A549 (cell line): ENCODE measurements at regions not wholly inside any gene's neighbourhood (a gene's known extent, or its start where the extent isn't known, plus 50 kb on each side); places are given as distances from the start of the nearest gene placed in this dataset.

Experiments
- ATAC-seq, 2 experiments: fragments of 200-7000 bp in 1 of 2; fragments of >200 bp in 1 of 2; cut with Nextera tagmentation in 1 of 2; cut with Tn5 transposase in 1 of 2; 3 replicates each; pipeline versions ENCODE4 v1.8.0 to v1.9.1; 2018 to 2020; ENCODE audit warnings: mild to moderate bottlenecking in 1 of 2, moderate library complexity in 1 of 2
- CTCF ChIA-PET: fragments of 300-600 bp; sonication (Branson Sonifier 250); formaldehyde crosslinking; extraction: SDS; loops from one replicate; lab custom pipeline; 2021; ENCODE audit warnings: antibody characterized with exemption, inconsistent platforms; lab: Yijun Ruan, JAX
- POLR2A ChIA-PET: fragments of 350-600 bp; formaldehyde crosslinking; extraction: SDS; loops from one replicate; lab custom pipeline; 2021; ENCODE audit warnings: antibody characterized with exemption, inconsistent platforms; lab: Yijun Ruan, JAX
- DNase-seq, 2 experiments: peaks; one replicate each; pipeline versions ENCODE4 v3.0.0 to v3.0.0-alpha.2; 2011 to 2016; ENCODE audit warnings: low read depth in 1 of 2, low spot score in 1 of 2
- FAIRE-seq: peaks from 2 replicates; lab custom pipeline; 2011; peaks lifted over from hg19 to GRCh38; lab: Jason Lieb, UNC
- H3K27ac ChIP-seq, 2 experiments: fragments of >200 bp; sonication (Bioruptor Twin); formaldehyde crosslinking; 3 replicates each; pipeline ENCODE4 v1.5.1; 2016 to 2017
- H3K4me1 ChIP-seq: fragments of >200 bp; sonication (Bioruptor Twin); formaldehyde crosslinking; 3 replicates; pipeline ENCODE4 v1.6.1; 2016
- H3K4me2 ChIP-seq: fragments of >200 bp; sonication (Bioruptor Twin); formaldehyde crosslinking; 3 replicates; pipeline ENCODE4 v1.6.1; 2016
- H3K4me3 ChIP-seq: fragments of >200 bp; sonication (Bioruptor Twin); formaldehyde crosslinking; 3 replicates; pipeline ENCODE4 v1.5.1; 2016
- H3K9me3 ChIP-seq: fragments of >200 bp; sonication (Bioruptor Twin); formaldehyde crosslinking; 3 replicates; pipeline ENCODE4 v1.6.1; 2016
- BCL3 ChIP-seq: fragments of >200 bp; sonication (Bioruptor Twin); formaldehyde crosslinking; IDR thresholded peaks from 3 replicates; pipeline ENCODE4 v1.6.1; 2016
- CBX2 ChIP-seq: fragments of 200-600 bp; sonication (generic); IDR thresholded peaks from 2 replicates; pipeline ENCODE4 v1.6.1; 2016; ENCODE audit warnings: low read depth, mild to moderate bottlenecking, borderline replicate concordance
- CBX8 ChIP-seq: fragments of 200-600 bp; sonication (generic); IDR thresholded peaks from 2 replicates; pipeline ENCODE4 v1.6.1; 2016
- CEBPB ChIP-seq, 2 experiments: fragments of >200 bp in 1 of 2; sonication (Bioruptor Twin) in 1 of 2; formaldehyde crosslinking in 1 of 2; IDR thresholded peaks; 2 replicates each; pipeline ENCODE4 v1.6.1; 2012 to 2016
- CHD4 ChIP-seq: fragments of 200-600 bp; sonication (generic); IDR thresholded peaks from 2 replicates; pipeline ENCODE4 v1.6.1; 2016; ENCODE audit warnings: antibody characterized with exemption, mild to moderate bottlenecking, borderline replicate concordance
- CTCF ChIP-seq: fragments of >200 bp; sonication (Bioruptor Twin); formaldehyde crosslinking; IDR thresholded peaks from 3 replicates; pipeline ENCODE4 v1.5.1; 2016
- E2F6 ChIP-seq: IDR thresholded peaks from 2 replicates; pipeline ENCODE4 v1.6.1; 2012; ENCODE audit warnings: low read depth, borderline replicate concordance
- FOSL2 ChIP-seq, 2 experiments: fragments of 450-650 bp in 1 of 2; fragments of >200 bp in 1 of 2; sonication (Bioruptor Twin) in 1 of 2; formaldehyde crosslinking; IDR thresholded peaks; 2 replicates each; pipeline versions ENCODE4 v1.5.0 to v1.6.1; 2016 to 2020; ENCODE audit warnings: mild to moderate bottlenecking in 1 of 2, moderate library complexity in 1 of 2
- FOXS1 ChIP-seq: fragments of 250-450 bp; sonication (Bioruptor Pico); IDR thresholded peaks from 2 replicates; pipeline ENCODE4 v1.5.0; 2020; ENCODE audit warnings: mild to moderate bottlenecking, moderate library complexity
- KDM1A ChIP-seq: fragments of 200-600 bp; sonication (generic); IDR thresholded peaks from 2 replicates; pipeline ENCODE4 v1.6.1; 2016; ENCODE audit warnings: low read depth, mild to moderate bottlenecking
- MAX ChIP-seq: IDR thresholded peaks from 2 replicates; pipeline ENCODE4 v1.6.1; 2012
- MAZ ChIP-seq: fragments of 150-350 bp; IDR thresholded peaks from 2 replicates; pipeline ENCODE4 v1.6.1; 2014; ENCODE audit warnings: antibody characterized with exemption, low read depth, low read length, borderline replicate concordance
- PBX3 ChIP-seq: IDR thresholded peaks from 2 replicates; pipeline ENCODE4 v1.6.1; 2012
- POLR2A ChIP-seq: IDR thresholded peaks from 2 replicates; pipeline ENCODE4 v1.6.1; 2012; ENCODE audit warnings: mild to moderate bottlenecking, low read length
- TFCP2L1 ChIP-seq: fragments of 250-450 bp; sonication (Bioruptor Pico); IDR thresholded peaks from 2 replicates; pipeline ENCODE4 v1.5.0; 2021; ENCODE audit warnings: mild to moderate bottlenecking
- TP53 ChIP-seq: fragments of 250-450 bp; sonication (Bioruptor Pico); IDR thresholded peaks from 2 replicates; pipeline ENCODE4 v1.5.0; 2021; ENCODE audit warnings: mild to moderate bottlenecking, moderate library complexity
- ZC3H11A ChIP-seq: fragments of 450-650 bp; IDR thresholded peaks from 2 replicates; pipeline ENCODE4 v1.6.1; 2014; ENCODE audit warnings: antibody characterized with exemption, mild to moderate bottlenecking
- WGBS: methylation state at CpG from one replicate; pipeline ENCODE4 v1.1.6; 2017; ENCODE audit errors: missing lambda C conversion rate; 5-methylcytosine and 5-hydroxymethylcytosine counted together

- TF ChIP-seq PBX3 (no peak), MAX (no peak), TP53 (CRISPR knock-in tag) (no peak)
Measured at GRCh38 chr17:31654936-31655335, 204.1 kb downstream of the COPRS start (continued).

GRCh38 chr17:31653691-31654090 is 205.4 kb downstream of the COPRS start:
- 34% methylated on average over 6 of the region's 6 CpGs for WGBS
- CTCF ChIA-PET, result no interaction called here
- TF ChIP-seq CEBPB (IDR thresholded peaks at IDR 0.05), result no peak
- TF ChIP-seq, all 56 proteins: peak for 0
- Histone ChIP-seq H3K4me3 (no peak overlapping the region), H3K4me1 (no peaks in the 10 kb centered on the region), H3K4me2 (no peak overlapping the region), H3K9me3 (no peaks in the 10 kb centered on the region), H3K27ac (no peak overlapping the region)
- no peak for FAIRE-seq
- ATAC-seq, result peak; percentile 5 to 22; a peak in 2 of 6 replicates
- POLR2A ChIA-PET, result no interaction called here
- no peak for DNase-seq

- ATAC-seq (no peak), DNase-seq (no peak), FAIRE-seq (peak; percentile 36)
- Histone ChIP-seq H3K9me3 (peaks cover 17% of the 10 kb centered on the region), H3K4me1 (no peaks in the 10 kb centered on the region), H3K4me3 (no peak overlapping the region), H3K27ac (no peak overlapping the region), H3K4me2 (no peak overlapping the region)
- ChIA-PET CTCF (interaction anchor here (0.7 to 2.2 kb wide), 8 partner anchors 8 to 200 kb away, joined by 3 to 8 read pairs (median 4); no protein-coding TSS in a partner anchor), POLR2A (no interaction called here)
- no peak for TF ChIP-seq E2F6
- TF ChIP-seq CHD4, result no peak
- TF ChIP-seq POLR2A, result no peak
- TF ChIP-seq MAZ, result no peak
- no peak for TF ChIP-seq TFCP2L1 (CRISPR knock-in tag)
- TF ChIP-seq CBX2, result no peak
- TF ChIP-seq BCL3, result no peak
- no peak for TF ChIP-seq CTCF
- TF ChIP-seq CBX8, result no peak
- no peak for TF ChIP-seq KDM1A
- TF ChIP-seq FOSL2 (IDR thresholded peaks at IDR 0.05), result no peak
- TF ChIP-seq FOSL2 (CRISPR knock-in tag; IDR thresholded peaks at IDR 0.05), result no peak
- no peak for TF ChIP-seq ZC3H11A
- TF ChIP-seq MAX, result no peak
- TF ChIP-seq FOXS1 (CRISPR knock-in tag), result no peak
- WGBS, result 30% methylated on average over 5 of the region's 5 CpGs
Measured at GRCh38 chr17:31650756-31651520, 208.1 kb downstream of the COPRS start.
